H1 (cell line): ENCODE measurements at regions not wholly inside any gene's neighbourhood (a gene's known extent, or its start where the extent isn't known, plus 50 kb on each side); places are given as distances from the start of the nearest gene placed in this dataset.

Experiments used
- CTCF ChIA-PET: fragments of 300-600 bp; sonication (Branson Sonifier 250); formaldehyde crosslinking; loops from one replicate; lab custom pipeline; 2021; ENCODE audit not compliant: partially characterized antibody; lab: Charles Lee
- POLR2A ChIA-PET: fragments of 300-600 bp; sonication (Branson Sonifier 250); formaldehyde crosslinking; loops from one replicate; lab custom pipeline; 2021; ENCODE audit warnings: inconsistent platforms; ENCODE audit not compliant: partially characterized antibody; lab: Charles Lee
- DNase-seq, 2 experiments: peaks; one replicate each; pipeline versions ENCODE4 v3.0.0 to v3.0.0-alpha.2; 2010 to 2022; ENCODE audit warnings: low spot score in 2 of 2, low read depth in 1 of 2, mixed read lengths in 1 of 2
- FAIRE-seq: peaks from 2 replicates; lab custom pipeline; 2011; peaks lifted over from hg19 to GRCh38; lab: Jason Lieb, UNC
- H2AFZ ChIP-seq: 2 replicates; pipeline ENCODE4 v1.8.1; 2012; ENCODE audit warnings: low read length, inconsistent platforms
- H2AK5ac ChIP-seq: 2 replicates; pipeline ENCODE4 v1.6.1; 2013; ENCODE audit warnings: low read depth, low read length
- H2BK120ac ChIP-seq: replicated peaks from 2 replicates; pipeline ENCODE3; 2013; ENCODE audit warnings: low read depth, low read length, inconsistent platforms
- H2BK12ac ChIP-seq: 2 replicates; pipeline ENCODE4 v1.6.1; 2013; ENCODE audit warnings: low read depth, low read length
- H2BK15ac ChIP-seq: 2 replicates; pipeline ENCODE4 v1.6.1; 2013; ENCODE audit warnings: low read length
- H2BK20ac ChIP-seq: 2 replicates; pipeline ENCODE4 v1.6.1; 2013; ENCODE audit warnings: low read length
- H2BK5ac ChIP-seq: 2 replicates; pipeline ENCODE4 v1.6.1; 2013; ENCODE audit warnings: low read depth, low read length
- H3K14ac ChIP-seq: 2 replicates; pipeline ENCODE4 v1.6.1; 2013; ENCODE audit warnings: inconsistent platforms; ENCODE audit not compliant: insufficient read length
- H3K18ac ChIP-seq: 2 replicates; pipeline ENCODE4 v1.6.1; 2013; ENCODE audit warnings: low read length; ENCODE audit errors: extremely low read depth
- H3K23ac ChIP-seq: 2 replicates; pipeline ENCODE4 v1.6.1; 2013; ENCODE audit warnings: inconsistent platforms; ENCODE audit not compliant: insufficient read length
- H3K23me2 ChIP-seq: 2 replicates; pipeline ENCODE4 v1.6.1; 2013; ENCODE audit warnings: low read depth, low read length
- H3K27ac ChIP-seq: 2 replicates; pipeline ENCODE4 v1.6.1; 2011; ENCODE audit warnings: low read depth, low read length, inconsistent platforms
- H3K27me3 ChIP-seq, 4 experiments: replicated peaks in 1 of 4; 1 replicate in 1 of 4; 2 replicates in 3 of 4; pipeline versions ENCODE4 v1.6.1 to v1.8.1; 2011 to 2013; ENCODE audit warnings: low read length in 3 of 4, mild to moderate bottlenecking in 3 of 4, inconsistent platforms in 2 of 4, mixed read lengths in 2 of 4, moderate library complexity in 1 of 4; ENCODE audit not compliant: control insufficient read depth in 3 of 4, insufficient read depth in 3 of 4; ENCODE audit errors: extremely low read depth in 1 of 4
- H3K36me3 ChIP-seq, 4 experiments: 2 replicates each; pipeline versions ENCODE4 v1.6.1 to v1.8.1; 2011 to 2013; ENCODE audit warnings: mild to moderate bottlenecking in 4 of 4, low read length in 3 of 4, moderate library complexity in 2 of 4, control low read depth in 1 of 4, inconsistent platforms in 1 of 4; ENCODE audit not compliant: insufficient read depth in 4 of 4, control insufficient read depth in 2 of 4
- H3K4ac ChIP-seq: replicated peaks from 2 replicates; pipeline ENCODE3; 2013; ENCODE audit warnings: low read length, low read depth, mixed read lengths, inconsistent platforms; ENCODE audit not compliant: insufficient read length
- H3K4me1 ChIP-seq, 4 experiments: replicated peaks in 1 of 4; 1 replicate in 1 of 4; 2 replicates in 3 of 4; pipeline versions ENCODE4 v1.6.1 to v1.8.1; 2011 to 2013; ENCODE audit warnings: low read length in 3 of 4, inconsistent platforms in 2 of 4, mixed read lengths in 1 of 4; ENCODE audit not compliant: insufficient read depth in 4 of 4, control insufficient read depth in 3 of 4
- H3K4me2 ChIP-seq, 2 experiments: 2 replicates each; pipeline versions ENCODE4 v1.6.1 to v1.8.1; 2011 to 2013; ENCODE audit warnings: low read depth in 2 of 2, low read length in 2 of 2, control low read depth in 1 of 2, inconsistent platforms in 1 of 2, mild to moderate bottlenecking in 1 of 2; ENCODE audit not compliant: insufficient read depth in 1 of 2
- H3K4me3 ChIP-seq, 4 experiments: fragments of 200-600, 300-600 bp in 1 of 4; sonication (generic), shearing (Covaris generic), sonication (Bioruptor Twin) in 1 of 4; 2 replicates each; pipeline versions ENCODE4 v1.5.1 to v1.8.1; 2011 to 2016; ENCODE audit warnings: low read length in 4 of 4, low read depth in 3 of 4, control low read depth in 2 of 4, inconsistent platforms in 2 of 4, mild to moderate bottlenecking in 2 of 4, mixed read lengths in 1 of 4, moderate library complexity in 1 of 4; ENCODE audit not compliant: insufficient read depth in 2 of 4; ENCODE audit errors: extremely low read depth in 1 of 4
- H3K56ac ChIP-seq: replicated peaks from 2 replicates; pipeline ENCODE3; 2013; ENCODE audit warnings: low read depth, mild to moderate bottlenecking, mixed read lengths, low read length, inconsistent platforms; ENCODE audit not compliant: insufficient read length
- H3K79me1 ChIP-seq: 2 replicates; pipeline ENCODE4 v1.6.1; 2013; ENCODE audit warnings: low read depth, low read length, control low read depth
- H3K79me2 ChIP-seq, 2 experiments: 2 replicates each; pipeline versions ENCODE4 v1.6.1 to v1.8.1; 2012 to 2013; ENCODE audit warnings: low read length in 2 of 2, mild to moderate bottlenecking in 2 of 2, inconsistent platforms in 1 of 2; ENCODE audit not compliant: insufficient read depth in 2 of 2, control insufficient read depth in 1 of 2
- H3K9ac ChIP-seq, 4 experiments: replicated peaks in 1 of 4; 1 replicate in 1 of 4; 2 replicates in 3 of 4; pipeline versions ENCODE4 v1.6.1 to v1.8.1; 2011 to 2013; ENCODE audit warnings: low read depth in 3 of 4, low read length in 3 of 4, control low read depth in 2 of 4, mild to moderate bottlenecking in 2 of 4, moderate library complexity in 2 of 4, inconsistent platforms in 1 of 4; ENCODE audit errors: extremely low read depth in 1 of 4
- H3K9me3 ChIP-seq, 2 experiments: 2 replicates each; pipeline versions ENCODE4 v1.6.1 to v1.8.1; 2012 to 2013; ENCODE audit warnings: mild to moderate bottlenecking in 2 of 2, moderate library complexity in 2 of 2, control low read depth in 1 of 2, inconsistent platforms in 1 of 2, low read depth in 1 of 2, low read length in 1 of 2, mixed read lengths in 1 of 2; ENCODE audit not compliant: insufficient read depth in 2 of 2
- H4K20me1 ChIP-seq, 2 experiments: replicated peaks in 1 of 2; 2 replicates each; pipeline versions ENCODE3 to v1.8.1; 2011 to 2013; ENCODE audit warnings: inconsistent platforms in 2 of 2, low read length in 2 of 2, mild to moderate bottlenecking in 1 of 2; ENCODE audit not compliant: insufficient read depth in 2 of 2, control insufficient read depth in 1 of 2
- H4K5ac ChIP-seq: 2 replicates; pipeline ENCODE4 v1.6.1; 2013; ENCODE audit warnings: low read length, low read depth, mixed read lengths, inconsistent platforms; ENCODE audit not compliant: insufficient read length
- H4K8ac ChIP-seq: 2 replicates; pipeline ENCODE4 v1.8.0; 2013; ENCODE audit warnings: mild to moderate bottlenecking, moderate library complexity, low read length, inconsistent platforms; ENCODE audit not compliant: insufficient read depth; ENCODE audit errors: extremely low read depth
- H4K91ac ChIP-seq: replicated peaks from 2 replicates; pipeline ENCODE3; 2013; ENCODE audit warnings: low read length, mixed read lengths, inconsistent platforms; ENCODE audit not compliant: insufficient read length
- ASH2L ChIP-seq: fragments of 200-600, 300-600 bp; sonication (generic); IDR thresholded peaks from one replicate; pipeline ENCODE4 v1.7.1; 2017; ENCODE audit warnings: low read length
- CTBP2 ChIP-seq: IDR thresholded peaks from 2 replicates; pipeline ENCODE4 v1.7.0; 2011; ENCODE audit warnings: borderline replicate concordance, mild to moderate bottlenecking, moderate library complexity, mixed read lengths, low read length; ENCODE audit not compliant: insufficient read depth, insufficient read length
- EP300 ChIP-seq, 2 experiments: IDR thresholded peaks; 1 replicate in 1 of 2; 2 replicates in 1 of 2; pipeline ENCODE4 v1.6.1; 2011 to 2012; ENCODE audit warnings: low read depth in 2 of 2, low read length in 2 of 2, mild to moderate bottlenecking in 2 of 2, borderline replicate concordance in 1 of 2, inconsistent platforms in 1 of 2, moderate library complexity in 1 of 2
- EZH2 ChIP-seq: fragments of 200-600 bp; sonication (generic); IDR thresholded peaks from 2 replicates; pipeline ENCODE4 v1.7.1; 2012; ENCODE audit warnings: low read depth, mild to moderate bottlenecking, moderate library complexity, low read length, inconsistent platforms; ENCODE audit not compliant: severe bottlenecking
- GABPA ChIP-seq: IDR thresholded peaks from 2 replicates; pipeline ENCODE4 v1.6.1; 2011; ENCODE audit warnings: mild to moderate bottlenecking, low read length, moderate library complexity, borderline replicate concordance; ENCODE audit not compliant: insufficient read depth
- JUN ChIP-seq: IDR thresholded peaks from 2 replicates; pipeline ENCODE4 v1.6.1; 2011; ENCODE audit warnings: low read depth, mild to moderate bottlenecking, improper control_type of control experiment, low read length
- NRF1 ChIP-seq: IDR thresholded peaks from 2 replicates; pipeline ENCODE4 v1.6.1; 2011; ENCODE audit warnings: mild to moderate bottlenecking, low read depth, low read length, improper control_type of control experiment
- RAD21 ChIP-seq, 2 experiments: IDR thresholded peaks in 1 of 2; conservative IDR thresholded peaks in 1 of 2; 2 replicates each; pipeline ENCODE4 v1.6.1; 2011; ENCODE audit warnings: low read depth in 2 of 2, low read length in 2 of 2, improper control_type of control experiment in 1 of 2, inconsistent platforms in 1 of 2, mild to moderate bottlenecking in 1 of 2, moderate library complexity in 1 of 2
- RBBP5 ChIP-seq: IDR thresholded peaks from 2 replicates; pipeline ENCODE4 v1.7.1; 2012; ENCODE audit warnings: low read depth, mild to moderate bottlenecking, inconsistent platforms, low read length, moderate library complexity, borderline replicate concordance
- SP4 ChIP-seq: IDR thresholded peaks from 2 replicates; pipeline ENCODE4 v1.6.1; 2012; ENCODE audit warnings: low read length, inconsistent platforms
- WGBS, 2 experiments: shearing (Covaris generic) in 1 of 2; methylation state at CpG; one replicate each; pipeline versions ENCODE4 v1.1.6 to v1.1.7; 2013 to 2015; ENCODE audit warnings: low lambda C conversion rate in 2 of 2, mixed read lengths in 2 of 2, inconsistent platforms in 1 of 2, low coverage in 1 of 2, missing lambda C conversion rate in 1 of 2; ENCODE audit not compliant: insufficient replicate concordance in 2 of 2, insufficient coverage in 1 of 2, insufficient read length in 1 of 2; ENCODE audit errors: extremely low coverage in 1 of 2, missing lambda C conversion rate in 1 of 2; 5-methylcytosine and 5-hydroxymethylcytosine counted together
- TF ChIP-seq, protein P1 (sequence below): IDR thresholded peaks from 2 replicates; pipeline ENCODE4 v1.6.1; 2012; ENCODE audit warnings: low read length, inconsistent platforms

DNA sequence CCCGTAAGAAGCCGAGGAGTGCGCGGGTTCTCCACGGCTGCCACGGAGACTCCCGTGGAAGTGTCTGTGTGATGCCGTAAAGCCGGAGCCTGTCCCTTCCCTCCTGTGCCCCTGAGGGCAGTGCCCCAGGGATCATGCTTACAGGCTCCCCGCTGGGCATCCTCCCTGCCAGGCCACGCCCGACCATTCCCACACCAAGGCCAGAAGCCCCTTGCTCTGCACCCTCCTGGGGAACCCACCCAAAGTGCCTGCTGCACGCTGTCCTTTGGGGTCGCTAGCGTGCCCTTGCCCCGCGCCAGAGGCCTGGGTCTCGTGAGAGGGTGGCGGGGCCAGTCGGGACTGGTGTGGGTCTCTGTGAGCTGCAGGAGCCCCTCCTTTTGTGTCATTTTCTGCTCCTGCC, 228.5 kb upstream of the C1orf174 start:
- H2BK120ac ChIP-seq: no peak overlapping the region
- H3K9ac ChIP-seq: no peak overlapping the region
- no peaks in the 10 kb centered on the region for H3K9me3 ChIP-seq
- H4K91ac ChIP-seq: no peak overlapping the region
- H3K4me1 ChIP-seq: peaks cover 0 to 4% (median 2%) of the 10 kb centered on the region in 4 experiments; a peak in 2 of 7 replicates
- no peak overlapping the region for H2AK5ac ChIP-seq
- H2BK15ac ChIP-seq: no peak overlapping the region
- H3K4ac ChIP-seq: no peak overlapping the region
- no peak overlapping the region for H2BK12ac ChIP-seq
- CTCF ChIA-PET: interaction anchor here (0.6 kb wide), 1 partner anchor 527 kb away, joined by 3 read pairs; no protein-coding TSS in a partner anchor
- DNase-seq: no peak
- H3K56ac ChIP-seq: no peak overlapping the region
- no peak overlapping the region for H2BK5ac ChIP-seq
- 95% methylated on average over 19 of the region's 20 CpGs; no CpG with 5 or more reads in 1 of the 2 experiments for WGBS, 2 experiments
- no peaks in the 10 kb centered on the region for H3K27me3 ChIP-seq
- no peak overlapping the region for H3K27ac ChIP-seq
- H4K20me1 ChIP-seq: no peaks in the 10 kb centered on the region
- POLR2A ChIA-PET: no interaction called here
- no peak for FAIRE-seq
- no peaks in the 10 kb centered on the region for H3K79me2 ChIP-seq
- no peak overlapping the region for H3K23ac ChIP-seq
- no peaks in the 10 kb centered on the region for H3K36me3 ChIP-seq
- no peak overlapping the region for H2BK20ac ChIP-seq
- H4K5ac ChIP-seq: no peak overlapping the region
- H3K4me2 ChIP-seq: no peak overlapping the region
- no peaks in the 10 kb centered on the region for H3K79me1 ChIP-seq
- no peak overlapping the region for H3K4me3 ChIP-seq
- H3K14ac ChIP-seq: no peak overlapping the region
- no peak overlapping the region for H3K18ac ChIP-seq
- H4K8ac ChIP-seq: no peak overlapping the region
- H2AFZ ChIP-seq: no peak overlapping the region
- 0 out of 2 replicates have a peak, but pooled peaks cover 2% of the 10 kb centered on the region for H3K23me2 ChIP-seq
- no peak for TF ChIP-seq EZH2
- TF ChIP-seq SP4: no peak
- TF ChIP-seq EP300 (IDR thresholded peaks at IDR 0.05; ENCODE audit: borderline replicate concordance in 1 of 2, low read depth in 2 of 2, low read length in 2 of 2): no peak
- TF ChIP-seq JUN: no peak
- no peak for TF ChIP-seq GABPA
- TF ChIP-seq, protein P1, sequence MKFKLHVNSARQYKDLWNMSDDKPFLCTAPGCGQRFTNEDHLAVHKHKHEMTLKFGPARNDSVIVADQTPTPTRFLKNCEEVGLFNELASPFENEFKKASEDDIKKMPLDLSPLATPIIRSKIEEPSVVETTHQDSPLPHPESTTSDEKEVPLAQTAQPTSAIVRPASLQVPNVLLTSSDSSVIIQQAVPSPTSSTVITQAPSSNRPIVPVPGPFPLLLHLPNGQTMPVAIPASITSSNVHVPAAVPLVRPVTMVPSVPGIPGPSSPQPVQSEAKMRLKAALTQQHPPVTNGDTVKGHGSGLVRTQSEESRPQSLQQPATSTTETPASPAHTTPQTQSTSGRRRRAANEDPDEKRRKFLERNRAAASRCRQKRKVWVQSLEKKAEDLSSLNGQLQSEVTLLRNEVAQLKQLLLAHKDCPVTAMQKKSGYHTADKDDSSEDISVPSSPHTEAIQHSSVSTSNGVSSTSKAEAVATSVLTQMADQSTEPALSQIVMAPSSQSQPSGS: no peak
- TF ChIP-seq RBBP5: no peak
- TF ChIP-seq CTBP2: no peak
- no peak for TF ChIP-seq ASH2L
- no peak for TF ChIP-seq NRF1
- no peak for TF ChIP-seq RAD21 (IDR thresholded peaks at IDR 0.05 in 1 of 2, conservative IDR thresholded peaks at IDR 0.05 in 1 of 2; ENCODE audit: low read depth in 2 of 2, low read length in 2 of 2)
